ENCODE measurements at regions not wholly inside any gene's neighbourhood (a gene's known extent, or its start where the extent isn't known, plus 50 kb on each side); places are given as distances from the start of the nearest gene placed in this dataset.

GRCh38 chr1:67599085-67599484, 85.9 kb upstream of the GADD45A start:
- no peaks in the 10 kb centered on the region for H3K9me3 ChIP-seq
- DNase-seq (ENCODE audit: low spot score) (no peak), ATAC-seq (ENCODE audit: insufficient number of reproducible peaks, low FRiP score, low read depth) (no peak)
- H3K4me3 ChIP-seq: no peak overlapping the region
- H3K27me3 ChIP-seq (replicated peaks; ENCODE audit: insufficient read depth): no peaks in the 10 kb centered on the region
- no peaks in the 10 kb centered on the region for H3K4me1 ChIP-seq (ENCODE audit: control insufficient read depth in 1 of 2, low read depth in 2 of 2)
- no peaks in the 10 kb centered on the region for H3K36me3 ChIP-seq
- no peak for TF ChIP-seq CTCF (IDR thresholded peaks at IDR 0.05)
- H3K27ac ChIP-seq: no peak overlapping the region

- H3K9me3 ChIP-seq: no peaks in the 10 kb centered on the region
- no peaks in the 10 kb centered on the region for H3K4me1 ChIP-seq (ENCODE audit: control insufficient read depth in 1 of 2, low read depth in 2 of 2)
- no peaks in the 10 kb centered on the region for H3K36me3 ChIP-seq
- no peak for TF ChIP-seq CTCF (IDR thresholded peaks at IDR 0.05)
- DNase-seq (ENCODE audit: low spot score) (no peak), ATAC-seq (ENCODE audit: insufficient number of reproducible peaks, low FRiP score, low read depth) (no peak)
- no peak overlapping the region for H3K27ac ChIP-seq
- H3K27me3 ChIP-seq (replicated peaks; ENCODE audit: insufficient read depth): no peaks in the 10 kb centered on the region
- H3K4me3 ChIP-seq: no peak overlapping the region
Measured at GRCh38 chr1:67601539-67601938, 83.5 kb upstream of the GADD45A start.

- no peak overlapping the region for H3K27ac ChIP-seq
- no peak for TF ChIP-seq CTCF (IDR thresholded peaks at IDR 0.05)
- no peak for ATAC-seq (ENCODE audit: insufficient number of reproducible peaks, low FRiP score, low read depth)
- no peaks in the 10 kb centered on the region for H3K27me3 ChIP-seq (replicated peaks; ENCODE audit: insufficient read depth)
- no peaks in the 10 kb centered on the region for H3K4me1 ChIP-seq (ENCODE audit: control insufficient read depth in 1 of 2, low read depth in 2 of 2)
- H3K4me3 ChIP-seq: no peak overlapping the region
- no peaks in the 10 kb centered on the region for H3K36me3 ChIP-seq
- DNase-seq (ENCODE audit: low spot score): no peak
- H3K9me3 ChIP-seq: no peaks in the 10 kb centered on the region
Measured at GRCh38 chr1:67601955-67602354, 83.0 kb upstream of the GADD45A start.

GRCh38 chr1:67604778-67605177, 80.2 kb upstream of the GADD45A start:
- TF ChIP-seq CTCF (IDR thresholded peaks at IDR 0.05): no peak
- no peak overlapping the region for H3K27ac ChIP-seq
- no peak for ATAC-seq (ENCODE audit: insufficient number of reproducible peaks, low FRiP score, low read depth)
- no peak overlapping the region for H3K4me3 ChIP-seq
- no peak for DNase-seq (ENCODE audit: low spot score)
- no peaks in the 10 kb centered on the region for H3K36me3 ChIP-seq
- H3K9me3 ChIP-seq: no peaks in the 10 kb centered on the region
- H3K27me3 ChIP-seq (replicated peaks; ENCODE audit: insufficient read depth): no peaks in the 10 kb centered on the region
- H3K4me1 ChIP-seq (ENCODE audit: control insufficient read depth in 1 of 2, low read depth in 2 of 2): no peaks in the 10 kb centered on the region

- no peak overlapping the region for H3K4me3 ChIP-seq
- no peaks in the 10 kb centered on the region for H3K4me1 ChIP-seq (ENCODE audit: control insufficient read depth in 1 of 2, low read depth in 2 of 2)
- TF ChIP-seq CTCF (IDR thresholded peaks at IDR 0.05): no peak
- ATAC-seq (ENCODE audit: insufficient number of reproducible peaks, low FRiP score, low read depth) (no peak), DNase-seq (ENCODE audit: low spot score) (no peak)
- no peaks in the 10 kb centered on the region for H3K36me3 ChIP-seq
- no peak overlapping the region for H3K27ac ChIP-seq
- no peaks in the 10 kb centered on the region for H3K9me3 ChIP-seq
- H3K27me3 ChIP-seq (replicated peaks; ENCODE audit: insufficient read depth): no peaks in the 10 kb centered on the region
Measured at GRCh38 chr1:67605209-67605780, 79.7 kb upstream of the GADD45A start.
